Panc1 (cell line): ENCODE measurements at regions not wholly inside any gene's neighbourhood (a gene's known extent, or its start where the extent isn't known, plus 50 kb on each side); places are given as distances from the start of the nearest gene placed in this dataset.

Source experiments
- ATAC-seq: fragments of 200-7000 bp; cut with Tn5 transposase; 2 replicates; pipeline ENCODE4 v1.9.1; 2020; ENCODE audit warnings: mild to moderate bottlenecking, moderate library complexity
- BruUV-seq: library from RNA; stranded (reverse); fragments of 400-500 nt; replicated peaks from 2 replicates; lab custom pipeline; 2021; lab: Mats Ljungman, UMichigan
- CTCF ChIA-PET: fragments of 300-600 bp; sonication (Branson Sonifier 250); formaldehyde crosslinking; loops from one replicate; lab custom pipeline; 2022; ENCODE audit warnings: antibody characterized with exemption; lab: Charles Lee
- POLR2A ChIA-PET: fragments of 300-600 bp; sonication (Branson Sonifier 250); formaldehyde crosslinking; loops from one replicate; lab custom pipeline; 2022; ENCODE audit warnings: antibody characterized with exemption; lab: Charles Lee
- DNase-seq: peaks from one replicate; pipeline ENCODE4 v3.0.0-alpha.2; 2010; ENCODE audit warnings: low read depth, low spot score
- H3K27ac ChIP-seq: 2 replicates; pipeline ENCODE4 v1.5.1; 2011; ENCODE audit warnings: mild to moderate bottlenecking, low read length, inconsistent platforms
- H3K27me3 ChIP-seq: fragments of 200-500 bp; sonication (Bioruptor generic); 2 replicates; pipeline ENCODE4 v1.6.0; 2014; ENCODE audit warnings: low read length, inconsistent platforms; ENCODE audit not compliant: control insufficient read depth, insufficient read depth
- H3K36me3 ChIP-seq: fragments of 200-500 bp; sonication (Bioruptor generic); 2 replicates; pipeline ENCODE4 v1.5.1; 2014; ENCODE audit warnings: inconsistent platforms, mild to moderate bottlenecking, low read length, moderate library complexity; ENCODE audit not compliant: control insufficient read depth, insufficient read depth
- H3K4me1 ChIP-seq: 2 replicates; pipeline ENCODE4 v1.5.1; 2011; ENCODE audit warnings: inconsistent platforms, mild to moderate bottlenecking, low read length, moderate library complexity; ENCODE audit not compliant: control insufficient read depth, insufficient read depth
- H3K4me3 ChIP-seq, 2 experiments: 2 replicates each; pipeline ENCODE4 v1.5.1; 2011 to 2012; ENCODE audit warnings: low read depth in 2 of 2, low read length in 2 of 2, mild to moderate bottlenecking in 2 of 2, inconsistent platforms in 1 of 2, moderate library complexity in 1 of 2
- H3K9me3 ChIP-seq: fragments of 200-500 bp; sonication (Bioruptor generic); 2 replicates; pipeline ENCODE4 v1.5.1; 2014; ENCODE audit warnings: low read depth, mild to moderate bottlenecking, inconsistent platforms, low read length, moderate library complexity; ENCODE audit not compliant: control insufficient read depth, insufficient read depth
- POLR2AphosphoS5 ChIP-seq: IDR thresholded peaks from 2 replicates; pipeline ENCODE4 v1.6.1; 2012; ENCODE audit warnings: mild to moderate bottlenecking, low read depth, low read length, moderate library complexity
- SIN3A ChIP-seq: IDR thresholded peaks from 2 replicates; pipeline ENCODE4 v1.6.1; 2012; ENCODE audit warnings: low read depth, mild to moderate bottlenecking, low read length, moderate library complexity, borderline replicate concordance; ENCODE audit not compliant: insufficient read depth
- TCF7L2 ChIP-seq: IDR thresholded peaks from 2 replicates; pipeline ENCODE4 v1.6.1; 2011; ENCODE audit warnings: mild to moderate bottlenecking, low read depth, low read length, inconsistent platforms
- in situ Hi-C: cut with HindIII; loops from 2 replicates; pipeline ENCODE4 v1.10.0; 2016; ENCODE audit warnings: low sequenced_read_pairs, low pct_unique_long_range_greater_than_20kb
- intact Hi-C: fragments of 100-400 bp; cut with micrococcal nuclease; formaldehyde crosslinking; loops from one replicate; pipeline ENCODE4 v1.10.0; 2022; ENCODE audit not compliant: unreplicated experiment
- TF ChIP-seq, protein P1 (sequence below), 2 experiments: IDR thresholded peaks; 2 replicates each; pipeline ENCODE4 v1.6.1; 2011 to 2012; ENCODE audit warnings: low read depth in 2 of 2, control low read depth in 1 of 2, low read length in 1 of 2, mild to moderate bottlenecking in 1 of 2, moderate library complexity in 1 of 2; ENCODE audit not compliant: insufficient read depth in 1 of 2
- TF ChIP-seq, protein P2 (sequence below): fragments of 450-650 bp; IDR thresholded peaks from 2 replicates; pipeline ENCODE4 v1.5.1; 2017; ENCODE audit warnings: mild to moderate bottlenecking

DNA sequence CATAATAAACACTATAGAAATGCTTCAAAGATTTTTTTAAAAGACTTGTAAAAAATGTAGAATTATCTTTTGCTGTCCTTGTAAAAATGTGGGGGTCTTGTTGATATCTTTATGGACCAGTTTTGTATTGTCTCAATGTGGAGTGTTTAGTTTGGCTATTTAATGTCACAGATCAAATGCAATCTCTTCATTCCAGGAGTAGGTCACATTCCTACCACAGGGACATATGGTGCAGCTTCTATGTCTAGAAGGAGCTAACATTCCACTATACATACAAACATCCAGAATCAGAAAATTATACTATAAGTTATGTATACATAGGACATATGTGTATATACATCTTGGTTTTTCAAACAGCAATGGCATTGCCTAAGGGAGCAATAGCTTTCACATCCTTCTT is 345.7 kb downstream of the BMP4 start:
- no peak for TF ChIP-seq SIN3A
- TF ChIP-seq, protein P1, sequence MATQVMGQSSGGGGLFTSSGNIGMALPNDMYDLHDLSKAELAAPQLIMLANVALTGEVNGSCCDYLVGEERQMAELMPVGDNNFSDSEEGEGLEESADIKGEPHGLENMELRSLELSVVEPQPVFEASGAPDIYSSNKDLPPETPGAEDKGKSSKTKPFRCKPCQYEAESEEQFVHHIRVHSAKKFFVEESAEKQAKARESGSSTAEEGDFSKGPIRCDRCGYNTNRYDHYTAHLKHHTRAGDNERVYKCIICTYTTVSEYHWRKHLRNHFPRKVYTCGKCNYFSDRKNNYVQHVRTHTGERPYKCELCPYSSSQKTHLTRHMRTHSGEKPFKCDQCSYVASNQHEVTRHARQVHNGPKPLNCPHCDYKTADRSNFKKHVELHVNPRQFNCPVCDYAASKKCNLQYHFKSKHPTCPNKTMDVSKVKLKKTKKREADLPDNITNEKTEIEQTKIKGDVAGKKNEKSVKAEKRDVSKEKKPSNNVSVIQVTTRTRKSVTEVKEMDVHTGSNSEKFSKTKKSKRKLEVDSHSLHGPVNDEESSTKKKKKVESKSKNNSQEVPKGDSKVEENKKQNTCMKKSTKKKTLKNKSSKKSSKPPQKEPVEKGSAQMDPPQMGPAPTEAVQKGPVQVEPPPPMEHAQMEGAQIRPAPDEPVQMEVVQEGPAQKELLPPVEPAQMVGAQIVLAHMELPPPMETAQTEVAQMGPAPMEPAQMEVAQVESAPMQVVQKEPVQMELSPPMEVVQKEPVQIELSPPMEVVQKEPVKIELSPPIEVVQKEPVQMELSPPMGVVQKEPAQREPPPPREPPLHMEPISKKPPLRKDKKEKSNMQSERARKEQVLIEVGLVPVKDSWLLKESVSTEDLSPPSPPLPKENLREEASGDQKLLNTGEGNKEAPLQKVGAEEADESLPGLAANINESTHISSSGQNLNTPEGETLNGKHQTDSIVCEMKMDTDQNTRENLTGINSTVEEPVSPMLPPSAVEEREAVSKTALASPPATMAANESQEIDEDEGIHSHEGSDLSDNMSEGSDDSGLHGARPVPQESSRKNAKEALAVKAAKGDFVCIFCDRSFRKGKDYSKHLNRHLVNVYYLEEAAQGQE (IDR thresholded peaks at IDR 0.05; ENCODE audit: insufficient read depth in 1 of 2, low read depth in 2 of 2, low read length in 1 of 2) = no peak
- TF ChIP-seq POLR2AphosphoS5 = no peak
- TF ChIP-seq, protein P2, sequence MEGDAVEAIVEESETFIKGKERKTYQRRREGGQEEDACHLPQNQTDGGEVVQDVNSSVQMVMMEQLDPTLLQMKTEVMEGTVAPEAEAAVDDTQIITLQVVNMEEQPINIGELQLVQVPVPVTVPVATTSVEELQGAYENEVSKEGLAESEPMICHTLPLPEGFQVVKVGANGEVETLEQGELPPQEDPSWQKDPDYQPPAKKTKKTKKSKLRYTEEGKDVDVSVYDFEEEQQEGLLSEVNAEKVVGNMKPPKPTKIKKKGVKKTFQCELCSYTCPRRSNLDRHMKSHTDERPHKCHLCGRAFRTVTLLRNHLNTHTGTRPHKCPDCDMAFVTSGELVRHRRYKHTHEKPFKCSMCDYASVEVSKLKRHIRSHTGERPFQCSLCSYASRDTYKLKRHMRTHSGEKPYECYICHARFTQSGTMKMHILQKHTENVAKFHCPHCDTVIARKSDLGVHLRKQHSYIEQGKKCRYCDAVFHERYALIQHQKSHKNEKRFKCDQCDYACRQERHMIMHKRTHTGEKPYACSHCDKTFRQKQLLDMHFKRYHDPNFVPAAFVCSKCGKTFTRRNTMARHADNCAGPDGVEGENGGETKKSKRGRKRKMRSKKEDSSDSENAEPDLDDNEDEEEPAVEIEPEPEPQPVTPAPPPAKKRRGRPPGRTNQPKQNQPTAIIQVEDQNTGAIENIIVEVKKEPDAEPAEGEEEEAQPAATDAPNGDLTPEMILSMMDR = no peak
- no peak for TF ChIP-seq TCF7L2
- H3K4me1 ChIP-seq = peaks cover 5% of the 10 kb centered on the region
- no TSS peak for BruUV-seq
- ChIA-PET POLR2A (no interaction called here), CTCF (no interaction called here)
- intact Hi-C loops = no loop called here
- H3K4me3 ChIP-seq = no peak overlapping the region
- no peak for DNase-seq
- H3K36me3 ChIP-seq = no peaks in the 10 kb centered on the region
- H3K27me3 ChIP-seq = no peaks in the 10 kb centered on the region
- no peak for ATAC-seq
- no peaks in the 10 kb centered on the region for H3K9me3 ChIP-seq
- H3K27ac ChIP-seq = no peak overlapping the region
- in situ Hi-C loops = no loop called here

DNA sequence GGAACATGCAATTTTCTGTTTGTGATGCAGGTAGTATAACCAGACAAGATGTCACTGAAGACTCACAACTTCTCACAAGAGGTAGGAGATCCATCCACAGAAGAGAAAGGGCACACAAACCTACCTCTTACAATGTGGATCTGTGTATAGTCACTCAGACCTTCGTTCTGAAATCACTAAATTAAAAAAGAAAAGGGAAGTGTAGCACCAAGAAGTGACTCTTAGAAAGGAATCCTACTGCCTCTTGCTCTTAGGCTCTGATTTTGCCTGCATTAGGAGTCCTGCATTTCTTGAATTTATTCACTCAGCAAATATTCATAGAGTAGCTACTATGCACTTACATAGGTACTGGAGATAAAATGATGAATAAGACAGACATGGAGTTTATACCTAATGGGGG is 347.6 kb downstream of the BMP4 start:
- Histone ChIP-seq H3K4me1 (peaks cover 4% of the 10 kb centered on the region), H3K9me3 (no peaks in the 10 kb centered on the region), H3K27ac (no peak overlapping the region), H3K27me3 (no peaks in the 10 kb centered on the region), H3K4me3 (no peak overlapping the region), H3K36me3 (no peaks in the 10 kb centered on the region)
- no TSS peak for BruUV-seq
- POLR2A ChIA-PET = no interaction called here
- CTCF ChIA-PET = no interaction called here
- intact Hi-C loops = no loop called here
- DNase-seq (no peak), ATAC-seq (no peak)
- in situ Hi-C loops = no loop called here
- no peak for TF ChIP-seq TCF7L2

DNA sequence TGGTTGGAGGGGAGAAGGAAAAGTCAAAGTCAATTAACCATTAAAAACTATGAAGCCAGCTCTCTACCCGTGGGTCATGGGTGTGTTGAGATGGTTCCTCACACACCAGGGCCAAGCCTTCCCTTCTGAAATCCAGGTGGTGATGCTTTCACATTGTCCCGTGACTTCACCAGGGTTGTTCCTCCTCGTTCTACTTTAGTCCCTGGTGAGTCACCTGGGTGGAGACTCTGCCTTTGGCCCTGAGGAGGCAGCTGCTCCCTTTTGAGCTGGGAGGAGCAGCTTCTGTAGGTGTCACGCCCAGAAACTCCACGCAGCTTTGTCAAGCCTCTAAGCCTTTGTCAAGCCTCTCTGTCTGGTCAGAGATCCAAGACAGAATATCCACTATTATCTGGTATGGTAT is 348.3 kb downstream of the BMP4 start:
- Histone ChIP-seq H3K9me3 (no peaks in the 10 kb centered on the region), H3K27me3 (no peaks in the 10 kb centered on the region), H3K4me1 (no peaks in the 10 kb centered on the region), H3K27ac (no peak overlapping the region), H3K4me3 (no peak overlapping the region), H3K36me3 (no peaks in the 10 kb centered on the region)
- intact Hi-C loops = no loop called here
- DNase-seq (no peak), ATAC-seq (no peak)
- ChIA-PET CTCF (no interaction called here), POLR2A (no interaction called here)
- TF ChIP-seq, protein P2 = no peak
- TF ChIP-seq POLR2AphosphoS5 (no peak), SIN3A (no peak), TCF7L2 (no peak)
- TF ChIP-seq, protein P1 (IDR thresholded peaks at IDR 0.05; ENCODE audit: insufficient read depth in 1 of 2, low read depth in 2 of 2, low read length in 1 of 2) = no peak
- in situ Hi-C loops = no loop called here
- BruUV-seq = no TSS peak
